HL-60 (cell line): ENCODE measurements at regions not wholly inside any gene's neighbourhood (a gene's known extent, or its start where the extent isn't known, plus 50 kb on each side); places are given as distances from the start of the nearest gene placed in this dataset.

Experiments
- DNase-seq, 2 experiments: peaks; one replicate each; pipeline ENCODE4 v3.0.0-alpha.2; 2010 to 2020; ENCODE audit warnings: low read depth in 1 of 2, low spot score in 1 of 2
- H3K27ac ChIP-seq: fragments of 250-450 bp; sonication (Bioruptor Pico); replicated peaks from 2 replicates; pipeline ENCODE4 v1.5.1; 2020; ENCODE audit warnings: mild to moderate bottlenecking, moderate library complexity
- H3K27me3 ChIP-seq: fragments of 250-450 bp; sonication (Bioruptor Pico); 2 replicates; pipeline ENCODE4 v1.5.1; 2021; ENCODE audit warnings: mild to moderate bottlenecking, moderate library complexity; ENCODE audit not compliant: insufficient read depth, poor library complexity, severe bottlenecking
- H3K4me3 ChIP-seq: replicated peaks from 2 replicates; pipeline ENCODE4 v1.5.1; 2011; ENCODE audit warnings: mild to moderate bottlenecking, control low read depth, low read length; ENCODE audit not compliant: insufficient read depth
- GABPA ChIP-seq: IDR thresholded peaks from 2 replicates; pipeline ENCODE4 v1.6.1; 2012; ENCODE audit warnings: low read depth
- POLR2AphosphoS5 ChIP-seq: IDR thresholded peaks from 2 replicates; pipeline ENCODE4 v1.6.1; 2012; ENCODE audit warnings: low read depth
- SPI1 ChIP-seq: IDR thresholded peaks from 2 replicates; pipeline ENCODE4 v1.6.1; 2012; ENCODE audit warnings: low read depth, mild to moderate bottlenecking, borderline replicate concordance
- TF ChIP-seq, protein P1 (sequence below): IDR thresholded peaks from one replicate; pipeline ENCODE4 v1.5.1; 2011; ENCODE audit warnings: low read length, control low read depth, inconsistent platforms; ENCODE audit not compliant: insufficient read depth
- TF ChIP-seq, protein P2 (sequence below): IDR thresholded peaks from 2 replicates; pipeline ENCODE4 v1.6.1; 2012; ENCODE audit warnings: low read depth; ENCODE audit not compliant: insufficient replicate concordance

DNA sequence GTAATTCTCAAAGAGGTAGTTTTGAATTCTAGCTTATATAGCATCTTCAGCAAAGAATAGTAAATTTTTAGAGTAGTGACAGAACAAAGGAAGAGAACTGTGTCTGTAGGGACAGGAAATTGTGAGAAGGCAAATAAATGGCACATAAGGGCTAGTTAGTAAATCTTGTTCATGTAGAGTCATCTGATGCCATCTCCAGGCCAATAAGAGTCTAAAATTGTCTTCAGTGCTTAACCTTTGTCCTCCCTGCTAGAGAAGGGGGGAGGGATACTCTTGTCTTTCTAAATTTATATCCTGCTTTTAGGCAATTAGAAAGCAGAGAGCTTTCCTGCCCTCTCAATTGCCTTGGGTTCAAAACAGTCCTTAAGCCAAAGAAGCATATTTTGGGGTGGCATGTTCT lies 87.0 kb upstream of the DNAJC19 start:
- Histone ChIP-seq H3K27me3 (no peaks in the 10 kb centered on the region), H3K27ac (no peak overlapping the region), H3K4me3 (no peak overlapping the region)
- TF ChIP-seq, protein P1, sequence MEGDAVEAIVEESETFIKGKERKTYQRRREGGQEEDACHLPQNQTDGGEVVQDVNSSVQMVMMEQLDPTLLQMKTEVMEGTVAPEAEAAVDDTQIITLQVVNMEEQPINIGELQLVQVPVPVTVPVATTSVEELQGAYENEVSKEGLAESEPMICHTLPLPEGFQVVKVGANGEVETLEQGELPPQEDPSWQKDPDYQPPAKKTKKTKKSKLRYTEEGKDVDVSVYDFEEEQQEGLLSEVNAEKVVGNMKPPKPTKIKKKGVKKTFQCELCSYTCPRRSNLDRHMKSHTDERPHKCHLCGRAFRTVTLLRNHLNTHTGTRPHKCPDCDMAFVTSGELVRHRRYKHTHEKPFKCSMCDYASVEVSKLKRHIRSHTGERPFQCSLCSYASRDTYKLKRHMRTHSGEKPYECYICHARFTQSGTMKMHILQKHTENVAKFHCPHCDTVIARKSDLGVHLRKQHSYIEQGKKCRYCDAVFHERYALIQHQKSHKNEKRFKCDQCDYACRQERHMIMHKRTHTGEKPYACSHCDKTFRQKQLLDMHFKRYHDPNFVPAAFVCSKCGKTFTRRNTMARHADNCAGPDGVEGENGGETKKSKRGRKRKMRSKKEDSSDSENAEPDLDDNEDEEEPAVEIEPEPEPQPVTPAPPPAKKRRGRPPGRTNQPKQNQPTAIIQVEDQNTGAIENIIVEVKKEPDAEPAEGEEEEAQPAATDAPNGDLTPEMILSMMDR: no peak
- TF ChIP-seq POLR2AphosphoS5 (no peak), GABPA (no peak), SPI1 (no peak)
- DNase-seq: no peak

DNA sequence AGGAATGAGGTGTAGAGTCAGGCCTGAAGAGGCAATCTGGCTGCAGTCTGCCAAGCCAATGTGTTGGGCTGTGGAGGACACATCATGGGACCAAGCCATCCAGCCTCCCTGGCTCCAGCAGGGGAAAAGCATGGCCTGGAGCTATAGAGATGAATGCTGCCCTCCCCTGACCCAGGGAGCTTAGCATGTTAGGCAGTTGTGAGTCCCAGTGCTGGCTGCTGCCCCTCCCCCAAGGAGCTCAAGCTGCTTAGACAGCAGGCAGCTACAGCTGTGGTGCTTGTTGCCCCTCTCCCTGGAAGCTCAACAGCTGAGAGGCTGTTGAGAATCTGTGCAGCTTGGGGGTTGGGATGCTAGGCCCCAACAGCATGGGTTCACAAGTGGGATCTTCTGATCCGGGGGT lies 85.6 kb upstream of the DNAJC19 start:
- TF ChIP-seq GABPA (no peak), POLR2AphosphoS5 (no peak), SPI1 (no peak)
- TF ChIP-seq, protein P2, sequence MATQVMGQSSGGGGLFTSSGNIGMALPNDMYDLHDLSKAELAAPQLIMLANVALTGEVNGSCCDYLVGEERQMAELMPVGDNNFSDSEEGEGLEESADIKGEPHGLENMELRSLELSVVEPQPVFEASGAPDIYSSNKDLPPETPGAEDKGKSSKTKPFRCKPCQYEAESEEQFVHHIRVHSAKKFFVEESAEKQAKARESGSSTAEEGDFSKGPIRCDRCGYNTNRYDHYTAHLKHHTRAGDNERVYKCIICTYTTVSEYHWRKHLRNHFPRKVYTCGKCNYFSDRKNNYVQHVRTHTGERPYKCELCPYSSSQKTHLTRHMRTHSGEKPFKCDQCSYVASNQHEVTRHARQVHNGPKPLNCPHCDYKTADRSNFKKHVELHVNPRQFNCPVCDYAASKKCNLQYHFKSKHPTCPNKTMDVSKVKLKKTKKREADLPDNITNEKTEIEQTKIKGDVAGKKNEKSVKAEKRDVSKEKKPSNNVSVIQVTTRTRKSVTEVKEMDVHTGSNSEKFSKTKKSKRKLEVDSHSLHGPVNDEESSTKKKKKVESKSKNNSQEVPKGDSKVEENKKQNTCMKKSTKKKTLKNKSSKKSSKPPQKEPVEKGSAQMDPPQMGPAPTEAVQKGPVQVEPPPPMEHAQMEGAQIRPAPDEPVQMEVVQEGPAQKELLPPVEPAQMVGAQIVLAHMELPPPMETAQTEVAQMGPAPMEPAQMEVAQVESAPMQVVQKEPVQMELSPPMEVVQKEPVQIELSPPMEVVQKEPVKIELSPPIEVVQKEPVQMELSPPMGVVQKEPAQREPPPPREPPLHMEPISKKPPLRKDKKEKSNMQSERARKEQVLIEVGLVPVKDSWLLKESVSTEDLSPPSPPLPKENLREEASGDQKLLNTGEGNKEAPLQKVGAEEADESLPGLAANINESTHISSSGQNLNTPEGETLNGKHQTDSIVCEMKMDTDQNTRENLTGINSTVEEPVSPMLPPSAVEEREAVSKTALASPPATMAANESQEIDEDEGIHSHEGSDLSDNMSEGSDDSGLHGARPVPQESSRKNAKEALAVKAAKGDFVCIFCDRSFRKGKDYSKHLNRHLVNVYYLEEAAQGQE: no peak
- TF ChIP-seq, protein P1: no peak
- Histone ChIP-seq H3K27me3 (no peaks in the 10 kb centered on the region), H3K4me3 (no peak overlapping the region), H3K27ac (no peak overlapping the region)
- DNase-seq: no peak

DNA sequence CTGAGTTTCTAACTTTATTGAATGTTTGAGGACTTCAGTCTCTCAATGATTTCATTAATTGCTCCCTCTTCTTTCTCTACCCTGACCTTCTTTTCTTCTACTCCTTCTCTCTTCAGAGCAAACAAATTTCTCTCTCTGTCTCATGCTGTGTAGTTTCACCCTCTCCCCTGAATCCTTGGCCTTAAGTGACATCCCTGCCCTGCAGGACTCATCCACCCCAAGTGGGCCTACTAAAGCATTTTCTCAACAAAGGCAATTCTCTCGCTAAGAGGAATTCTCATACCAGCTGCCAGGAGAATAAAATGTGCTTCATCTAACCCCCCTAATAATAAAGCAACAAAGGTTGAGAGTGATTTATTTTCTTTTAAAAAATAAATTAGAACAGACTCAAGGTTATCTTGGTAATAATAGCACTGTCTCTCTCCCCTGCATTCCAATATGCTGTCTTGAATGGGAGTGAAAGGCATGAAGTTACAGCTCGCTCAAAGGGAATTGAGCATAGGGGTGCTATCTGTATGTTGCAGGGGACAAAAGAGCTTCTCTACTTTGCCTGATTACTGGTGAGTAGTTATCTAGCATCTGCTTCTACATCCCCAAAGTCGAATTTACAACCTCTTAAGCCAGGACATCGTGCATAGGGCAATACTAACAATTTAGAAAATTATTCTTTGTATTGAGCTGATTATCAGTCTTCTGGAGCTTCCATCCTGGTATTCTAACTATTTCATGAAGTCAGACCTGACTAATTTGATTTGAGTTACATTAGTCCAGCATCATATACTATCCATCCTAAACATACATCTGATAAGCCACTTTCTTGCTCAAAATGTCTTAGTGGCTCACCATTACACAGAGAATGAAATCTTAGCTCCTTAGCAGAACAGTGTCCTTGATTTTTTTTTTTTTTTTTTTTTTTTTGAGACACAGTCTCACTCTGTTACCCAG lies 76.9 kb upstream of the DNAJC19 start:
- no peak overlapping the region for H3K27ac ChIP-seq
- TF ChIP-seq SPI1 (no peak), GABPA (no peak), POLR2AphosphoS5 (no peak)
- TF ChIP-seq, protein P1: no peak
- TF ChIP-seq, protein P2: no peak

More for the DNA sequence above, 76.9 kb upstream of the DNAJC19 start:
- Histone ChIP-seq H3K4me3 (no peak overlapping the region), H3K27me3 (no peaks in the 10 kb centered on the region)
- DNase-seq: no peak
